ENCODE measurements at regions not wholly inside any gene's neighbourhood (a gene's known extent, or its start where the extent isn't known, plus 50 kb on each side); places are given as distances from the start of the nearest gene placed in this dataset.

GRCh38 chr4:162461952-162462351 is 298.2 kb upstream of the FSTL5 start:
- DNase-seq (ENCODE audit: low read depth) (peak; percentile 37), FAIRE-seq (no peak)
- TF ChIP-seq CTCF (IDR thresholded peaks at IDR 0.05; ENCODE audit: insufficient read depth, low read length, severe bottlenecking) = no peak
- Histone ChIP-seq H3K27me3 (ENCODE audit: control insufficient read depth, insufficient read depth, low read length) (no peaks in the 10 kb centered on the region), H3K4me3 (ENCODE audit: low read depth, low read length) (no peak overlapping the region), H3K36me3 (ENCODE audit: control insufficient read depth, insufficient read depth, low read length) (no peaks in the 10 kb centered on the region)

- H3K27me3 ChIP-seq (ENCODE audit: control insufficient read depth, insufficient read depth, low read length) = no peaks in the 10 kb centered on the region
- no peak overlapping the region for H3K4me3 ChIP-seq (ENCODE audit: low read depth, low read length)
- TF ChIP-seq CTCF (IDR thresholded peaks at IDR 0.05; ENCODE audit: insufficient read depth, low read length, severe bottlenecking) = no peak
- no peak for DNase-seq (ENCODE audit: low read depth)
- no peaks in the 10 kb centered on the region for H3K36me3 ChIP-seq (ENCODE audit: control insufficient read depth, insufficient read depth, low read length)
- no peak for FAIRE-seq
These were observed 294.3 kb upstream of the FSTL5 start for GRCh38 chr4:162458051-162458450.

GRCh38 chr4:162457071-162457865 is 293.5 kb upstream of the FSTL5 start:
- TF ChIP-seq CTCF (IDR thresholded peaks at IDR 0.05; ENCODE audit: insufficient read depth, low read length, severe bottlenecking) = no peak
- Histone ChIP-seq H3K4me3 (ENCODE audit: low read depth, low read length) (no peak overlapping the region), H3K36me3 (ENCODE audit: control insufficient read depth, insufficient read depth, low read length) (no peaks in the 10 kb centered on the region), H3K27me3 (ENCODE audit: control insufficient read depth, insufficient read depth, low read length) (no peaks in the 10 kb centered on the region)
- FAIRE-seq = no peak
- DNase-seq (ENCODE audit: low read depth) = peak; percentile 91

- peak; percentile 87 for DNase-seq (ENCODE audit: low read depth)
- no peak for TF ChIP-seq CTCF (IDR thresholded peaks at IDR 0.05; ENCODE audit: insufficient read depth, low read length, severe bottlenecking)
- Histone ChIP-seq H3K4me3 (ENCODE audit: low read depth, low read length) (no peak overlapping the region), H3K27me3 (ENCODE audit: control insufficient read depth, insufficient read depth, low read length) (no peaks in the 10 kb centered on the region), H3K36me3 (ENCODE audit: control insufficient read depth, insufficient read depth, low read length) (no peaks in the 10 kb centered on the region)
- no peak for FAIRE-seq
These were observed 292.3 kb upstream of the FSTL5 start for GRCh38 chr4:162456106-162456505.

- no peak overlapping the region for H3K4me3 ChIP-seq (ENCODE audit: low read depth, low read length)
- FAIRE-seq (no peak), DNase-seq (ENCODE audit: low read depth) (peak; percentile 15)
- no peak for TF ChIP-seq CTCF (IDR thresholded peaks at IDR 0.05; ENCODE audit: insufficient read depth, low read length, severe bottlenecking)
- H3K36me3 ChIP-seq (ENCODE audit: control insufficient read depth, insufficient read depth, low read length) = no peaks in the 10 kb centered on the region
- no peaks in the 10 kb centered on the region for H3K27me3 ChIP-seq (ENCODE audit: control insufficient read depth, insufficient read depth, low read length)
These were observed 286.8 kb upstream of the FSTL5 start for GRCh38 chr4:162450531-162451035.

Measured in bronchial epithelial cell (primary cell).